Activated T-helper 1 cell treated with Interleukin-2 at 50 U/mL for 16 hours (primary cell): ENCODE measurements at regions not wholly inside any gene's neighbourhood (a gene's known extent, or its start where the extent isn't known, plus 50 kb on each side); places are given as distances from the start of the nearest gene placed in this dataset.
"Not testable (repeated sequence)": the region's sequence is repeated elsewhere in the genome, so short reads cannot be mapped to it uniquely, and the experiment has no call there.

Experiments used
- DNase-seq: peaks from one replicate; pipeline ENCODE4 v3.0.0-alpha.2; 2020; ENCODE audit warnings: low read depth

DNA sequence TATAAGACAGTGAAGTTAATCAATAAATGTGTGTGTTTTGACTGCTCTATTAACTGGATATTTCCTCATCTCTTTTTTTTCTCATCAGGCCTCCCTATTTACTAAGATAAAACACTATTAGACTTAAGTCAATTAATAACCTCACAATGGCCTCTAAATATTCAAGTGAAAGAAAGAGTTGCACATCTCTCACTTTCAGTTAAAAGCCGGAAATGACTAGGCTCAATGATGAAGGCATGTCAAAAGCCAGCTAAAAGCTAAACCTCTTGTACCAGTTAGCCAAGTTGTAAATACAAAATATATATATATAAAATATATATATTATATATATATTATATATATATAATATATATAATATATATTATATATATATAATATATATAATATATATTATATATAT lies 127.0 kb upstream of the MEOX2 start:
- no peak for DNase-seq

DNA sequence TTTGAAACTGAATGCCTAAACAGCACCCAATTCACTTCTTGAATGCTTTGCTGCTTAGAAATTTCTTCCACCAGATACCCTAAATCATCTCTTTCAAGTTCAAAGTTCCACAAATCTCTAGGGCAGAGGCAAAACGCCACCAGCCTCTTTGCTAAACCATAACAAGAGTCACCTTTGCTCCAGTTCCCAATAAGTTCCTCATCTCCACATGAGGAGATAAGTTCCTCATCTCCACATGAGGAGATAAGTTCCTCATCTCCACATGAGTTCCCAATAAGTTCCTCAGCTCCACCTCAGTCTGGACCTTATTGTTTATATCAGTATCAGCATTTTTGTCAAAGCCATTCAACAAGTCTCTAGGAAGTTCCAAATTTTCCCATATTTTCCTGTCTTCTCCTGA lies 123.9 kb upstream of the MEOX2 start:
- not testable (repeated sequence) for DNase-seq

DNA sequence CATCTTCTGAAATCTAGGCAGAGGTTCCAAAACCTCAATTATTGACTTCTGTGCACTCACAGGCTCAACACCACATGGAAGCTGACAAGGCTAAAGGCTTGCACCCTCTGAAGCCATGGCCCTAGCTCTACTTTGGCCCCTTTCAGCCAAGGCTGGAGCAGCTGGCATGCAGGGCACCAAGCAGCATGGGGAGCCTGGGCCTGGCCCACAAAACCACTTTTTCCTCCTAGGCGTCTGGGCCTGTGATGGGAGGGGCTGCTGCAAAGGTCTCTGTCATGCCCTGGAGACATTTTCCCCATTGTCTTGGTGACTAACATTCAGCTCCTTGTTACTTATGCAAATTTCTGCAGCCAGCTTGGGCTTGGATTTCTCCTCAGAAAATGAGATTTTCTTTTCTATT lies 123.5 kb upstream of the MEOX2 start:
- DNase-seq: not testable (repeated sequence)

DNA sequence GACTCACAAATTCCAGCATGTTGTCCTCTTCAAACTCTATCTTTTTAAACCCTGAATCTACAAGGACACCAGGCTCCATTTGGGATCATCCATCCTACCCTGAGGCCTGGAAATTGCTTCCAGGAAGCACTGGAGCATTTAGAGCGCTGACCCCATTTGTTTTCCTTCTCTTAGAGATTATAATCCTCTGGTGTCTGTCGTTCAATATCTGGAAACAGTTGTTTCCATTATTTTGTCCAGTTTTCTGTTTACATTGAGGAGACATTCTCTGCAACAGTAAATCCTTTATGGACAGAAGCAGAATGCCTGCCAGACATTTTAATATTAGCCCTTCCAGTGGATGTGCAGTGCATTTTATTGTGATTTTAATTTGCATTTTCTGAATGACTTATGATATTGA lies 119.4 kb upstream of the MEOX2 start:
- no peak for DNase-seq

DNA sequence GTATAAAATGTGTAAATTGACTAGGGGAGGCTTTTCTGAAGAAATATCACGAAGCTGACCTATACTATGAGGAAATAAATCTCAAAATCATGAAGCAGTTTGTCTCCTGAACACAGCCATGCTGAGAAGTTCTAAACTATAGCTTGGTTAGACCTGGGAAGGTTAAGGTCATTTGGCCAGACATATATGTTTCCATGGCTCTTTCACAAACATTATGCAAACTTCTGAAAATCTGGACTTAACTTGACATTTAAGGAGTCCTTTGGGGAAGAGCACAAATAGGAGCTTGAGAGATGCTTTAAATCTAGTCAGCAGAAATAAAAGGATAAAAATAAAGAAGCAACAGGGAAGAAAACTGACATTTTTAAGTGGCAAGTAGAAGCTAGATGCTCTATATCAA lies 115.9 kb upstream of the MEOX2 start:
- no peak for DNase-seq

DNA sequence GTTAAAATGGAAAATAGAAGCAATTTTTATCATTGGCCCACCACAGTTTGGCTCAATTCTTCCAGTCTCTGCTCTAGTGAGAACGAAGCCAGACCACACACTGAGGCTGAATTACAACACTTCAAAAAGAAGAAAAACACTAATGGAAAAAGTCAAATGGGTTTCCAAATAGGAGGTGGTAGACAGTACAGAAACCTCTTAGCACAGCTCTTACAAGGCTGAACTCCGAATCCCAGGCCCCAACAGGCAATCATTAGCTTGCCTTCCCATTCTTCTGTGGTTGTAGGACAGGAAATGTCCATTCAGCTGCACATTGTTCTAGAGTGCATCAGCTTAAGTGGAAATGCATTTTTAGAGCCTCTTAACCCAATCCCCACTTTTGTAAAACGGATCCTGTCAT lies 115.1 kb upstream of the MEOX2 start:
- no peak for DNase-seq

DNA sequence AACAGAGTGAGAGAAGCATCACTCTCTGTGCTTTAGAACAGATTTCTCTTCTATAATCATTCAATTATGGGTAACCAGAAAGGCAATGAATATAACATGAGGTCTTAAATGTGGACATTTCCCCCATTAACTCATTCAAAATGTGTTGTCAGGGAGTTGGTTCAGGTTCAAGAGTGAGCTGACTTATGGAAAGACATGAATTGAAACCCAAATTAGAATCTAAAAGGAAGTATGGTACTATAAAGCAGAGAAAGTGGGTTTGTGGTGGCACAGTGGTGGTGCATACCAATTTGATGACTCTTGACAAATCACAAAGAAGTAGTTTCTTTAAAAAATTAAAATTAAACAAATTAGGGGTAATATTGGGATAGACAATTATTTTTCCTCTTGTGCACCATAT lies 114.6 kb upstream of the MEOX2 start:
- DNase-seq: no peak

DNA sequence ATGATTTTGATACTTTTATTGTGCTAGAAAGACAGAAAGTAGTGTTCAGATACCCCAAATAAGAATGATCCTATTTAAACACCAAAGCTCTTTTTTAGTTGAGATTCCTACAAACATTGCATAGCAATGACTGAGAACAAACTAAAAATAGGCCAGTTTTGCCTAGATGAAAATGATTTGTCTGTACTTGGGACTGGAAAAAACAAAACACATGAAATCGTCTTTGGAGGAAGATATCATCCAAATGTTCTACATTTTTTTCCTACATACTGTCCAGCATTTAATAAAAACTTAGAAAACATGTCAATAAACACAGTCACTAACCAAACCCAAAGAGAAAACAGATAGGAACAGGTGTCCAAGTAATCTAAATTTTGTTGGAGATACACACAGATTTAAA lies 111.6 kb upstream of the MEOX2 start:
- no peak for DNase-seq

DNA sequence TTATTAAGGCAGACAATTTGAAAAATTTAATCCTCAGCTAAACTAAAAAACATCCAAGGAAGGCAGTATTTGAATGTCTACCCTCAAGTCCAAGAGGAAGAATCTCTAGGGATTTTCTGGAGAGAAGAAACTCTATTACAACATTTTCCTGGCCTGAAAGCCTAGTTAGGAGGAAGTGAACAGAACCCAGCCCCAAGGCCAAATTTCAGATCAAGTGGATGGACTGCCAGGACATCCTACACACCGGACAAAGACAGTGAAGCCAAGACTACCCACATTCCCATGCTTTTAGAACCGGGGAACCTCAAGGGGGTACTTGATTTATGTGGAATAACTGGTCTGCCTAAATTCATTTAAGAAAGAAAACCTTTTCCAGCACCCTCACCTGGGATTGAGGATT lies 108.9 kb upstream of the MEOX2 start:
- DNase-seq: no peak

DNA sequence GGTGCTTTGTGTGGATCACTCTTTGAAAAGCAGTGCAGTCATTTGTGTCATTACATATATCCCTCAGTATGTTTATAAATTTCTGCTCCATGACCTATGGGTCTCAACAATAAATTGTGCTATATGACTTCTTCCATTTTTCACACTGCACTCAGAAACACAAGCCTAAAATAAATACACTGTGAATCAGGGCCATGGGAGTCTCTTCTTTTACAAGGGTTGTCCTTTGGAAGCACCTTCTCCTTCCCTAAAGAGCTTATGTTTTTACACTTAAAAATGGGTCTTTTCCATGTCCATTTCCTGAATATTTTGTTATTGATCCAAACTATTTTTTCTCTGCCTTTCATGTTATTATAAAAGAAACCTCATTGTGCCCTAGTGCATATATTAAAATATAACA lies 108.3 kb upstream of the MEOX2 start:
- DNase-seq: no peak

DNA sequence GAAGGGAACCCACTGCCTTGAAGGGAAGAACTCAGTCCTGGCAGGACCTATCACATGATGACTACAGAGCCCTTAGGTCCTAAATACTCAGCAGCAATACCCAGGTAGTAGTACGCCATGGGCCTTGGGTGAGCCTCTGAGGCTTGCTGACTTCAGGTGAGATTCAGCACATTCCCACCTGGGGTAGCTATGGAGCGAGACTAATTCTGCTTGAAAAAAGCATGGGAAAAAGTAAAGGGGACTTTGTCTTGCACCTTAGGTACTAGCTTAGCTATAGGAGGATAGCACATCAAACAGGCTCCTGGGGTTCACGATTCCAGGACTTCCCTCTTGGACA lies 98.2 kb upstream of the MEOX2 start:
- DNase-seq: no peak

DNA sequence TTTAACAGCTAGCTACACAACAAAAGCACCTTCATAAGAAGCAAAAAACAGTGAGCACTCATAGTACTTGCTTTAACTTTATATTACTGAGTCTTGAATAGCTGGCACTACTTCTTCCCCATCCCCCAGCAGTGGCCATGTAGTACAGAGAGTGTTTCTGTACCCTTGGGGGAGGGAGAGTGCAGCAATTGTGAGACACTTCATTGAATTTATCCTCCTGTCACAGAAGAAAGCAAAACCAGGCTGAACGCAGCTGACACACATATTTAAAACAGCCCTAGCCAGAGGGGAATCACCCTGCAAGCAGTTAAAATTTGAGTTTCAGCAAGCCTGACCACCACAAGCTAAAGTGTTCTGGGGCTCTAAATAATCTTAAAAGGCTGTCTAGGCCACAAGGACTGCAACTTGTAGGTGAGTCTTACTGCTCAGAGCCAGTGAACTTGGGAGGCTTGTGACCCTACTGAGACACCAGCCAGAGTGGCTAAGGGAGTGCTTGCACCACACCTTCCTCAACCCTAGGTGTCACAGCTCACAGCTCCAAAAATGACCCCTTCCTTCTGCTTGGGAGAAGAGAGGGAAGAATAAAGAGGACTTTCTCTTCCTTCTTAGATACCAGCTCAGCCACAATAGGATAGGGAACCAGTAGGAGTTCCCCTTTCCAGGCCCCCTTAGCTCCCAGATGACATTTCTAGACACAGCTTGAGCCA lies 97.7 kb upstream of the MEOX2 start:
- no peak for DNase-seq

DNA sequence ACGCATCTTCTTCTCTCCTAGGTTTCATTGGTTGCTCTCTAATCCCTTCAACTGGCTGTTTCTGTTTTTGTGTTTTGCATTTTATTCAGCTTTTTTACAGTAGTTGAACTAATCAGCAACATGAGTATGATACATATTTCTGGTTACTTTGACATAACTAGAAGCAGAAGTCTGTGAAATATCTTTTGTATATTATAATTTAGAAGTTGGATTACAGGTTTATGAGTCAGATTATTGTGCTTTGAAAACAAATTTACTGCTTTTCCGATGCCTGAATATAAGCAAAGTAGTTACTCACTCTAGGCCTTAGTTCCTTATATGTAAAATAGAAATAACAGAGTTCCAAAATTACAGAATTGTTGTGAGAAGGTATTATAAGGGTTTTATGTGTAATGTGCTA lies 96.2 kb upstream of the MEOX2 start:
- DNase-seq: no peak

DNA sequence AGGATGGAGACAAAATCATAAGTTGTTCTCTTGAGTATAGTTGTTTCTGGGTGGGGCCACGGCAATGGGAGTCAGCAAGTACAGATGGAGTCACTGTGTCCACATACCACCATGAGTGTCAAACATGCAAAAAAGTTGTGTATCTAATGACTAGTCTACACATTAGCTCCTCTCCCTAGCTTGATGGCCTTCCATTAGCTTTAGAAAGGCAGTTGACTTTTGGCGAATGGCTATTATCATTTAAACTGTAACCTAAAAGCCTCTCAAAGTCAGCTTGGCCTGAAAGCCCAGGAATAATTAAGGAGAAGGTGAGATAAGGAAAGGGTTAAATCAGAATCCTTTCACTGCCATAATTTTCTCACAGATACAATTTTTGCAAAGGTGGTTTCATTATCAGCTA lies 95.5 kb upstream of the MEOX2 start:
- no peak for DNase-seq

DNA sequence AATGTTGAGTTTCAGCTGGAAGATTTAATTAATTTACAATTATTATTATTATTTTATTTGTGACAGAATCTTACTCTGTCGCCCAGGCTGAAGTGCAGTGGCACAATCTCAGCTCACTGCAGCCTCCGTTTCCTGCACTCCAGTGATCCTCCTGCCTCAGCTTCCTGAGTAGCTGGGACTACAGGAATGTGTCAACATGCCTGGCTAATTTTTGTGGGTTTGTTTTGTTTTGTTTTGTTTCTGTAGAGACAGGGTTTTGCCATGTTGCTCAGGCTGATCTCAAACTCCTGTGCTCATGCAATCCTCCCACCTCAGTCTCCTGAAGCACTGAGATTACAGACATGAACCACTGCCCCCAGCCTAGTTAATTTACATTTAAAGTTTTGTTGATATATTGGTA lies 93.8 kb upstream of the MEOX2 start:
- DNase-seq: no peak

DNA sequence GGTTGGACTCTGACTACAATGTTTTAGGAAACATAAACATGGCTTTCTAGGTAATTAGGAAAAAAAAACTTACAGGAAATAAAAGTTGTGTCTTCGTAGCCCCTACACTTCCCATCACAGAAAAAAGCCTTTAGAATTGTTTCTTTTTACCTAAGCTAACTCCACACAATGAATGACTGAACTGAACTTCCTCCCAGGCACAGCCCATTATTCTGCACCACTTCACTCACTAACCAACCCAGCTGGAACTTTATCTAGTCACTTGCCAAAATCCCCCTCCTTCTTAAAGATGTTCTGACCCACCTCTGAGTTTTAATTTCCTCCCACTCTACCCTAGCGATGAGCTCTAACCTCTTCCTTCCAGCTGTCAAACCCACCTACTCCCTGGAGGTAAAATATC lies 91.7 kb upstream of the MEOX2 start:
- no peak for DNase-seq

DNA sequence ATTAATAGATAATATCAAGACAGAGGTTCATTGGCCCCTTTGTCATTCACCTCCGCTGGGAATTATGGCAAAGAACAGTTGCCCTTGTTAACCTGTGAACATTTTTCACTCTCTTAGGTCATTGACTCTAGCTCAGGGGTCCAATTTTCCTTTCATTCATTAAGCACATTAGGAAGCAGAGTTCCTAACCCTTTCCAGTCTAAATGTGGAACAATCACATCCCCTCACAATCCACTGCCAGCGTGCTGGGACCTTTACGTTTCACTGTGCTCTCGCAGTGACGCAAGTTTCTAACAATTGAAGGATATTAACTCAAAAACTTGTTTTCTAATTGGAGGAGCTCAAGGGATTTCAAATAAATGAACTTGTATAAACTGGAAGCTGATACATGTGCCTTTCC lies 79.3 kb upstream of the MEOX2 start:
- no peak for DNase-seq

DNA sequence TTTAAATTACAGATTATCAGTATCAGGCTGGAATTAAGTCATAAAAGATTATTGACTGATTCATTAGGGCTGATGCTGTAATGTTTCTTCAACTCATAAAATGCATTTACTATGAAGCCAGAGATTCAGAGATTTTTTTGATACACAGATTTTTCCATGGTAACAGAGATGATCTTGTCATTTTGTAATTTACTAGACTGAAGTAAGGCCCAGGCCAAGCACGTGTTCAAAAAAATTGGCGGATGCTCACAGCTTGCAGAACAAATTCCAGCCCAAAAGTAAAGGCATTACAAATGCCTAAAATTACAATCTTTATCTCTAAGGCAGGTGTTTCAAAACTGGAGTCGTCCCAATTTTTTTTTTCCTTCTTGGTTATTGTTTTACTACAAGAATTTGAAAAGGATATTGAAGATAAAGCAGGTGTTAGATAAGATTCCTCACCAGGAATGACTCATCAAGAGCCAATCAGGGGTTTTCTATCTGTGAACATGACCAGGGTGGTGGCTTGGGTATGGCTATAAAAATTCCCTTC lies 78.4 kb upstream of the MEOX2 start:
- DNase-seq: no peak

DNA sequence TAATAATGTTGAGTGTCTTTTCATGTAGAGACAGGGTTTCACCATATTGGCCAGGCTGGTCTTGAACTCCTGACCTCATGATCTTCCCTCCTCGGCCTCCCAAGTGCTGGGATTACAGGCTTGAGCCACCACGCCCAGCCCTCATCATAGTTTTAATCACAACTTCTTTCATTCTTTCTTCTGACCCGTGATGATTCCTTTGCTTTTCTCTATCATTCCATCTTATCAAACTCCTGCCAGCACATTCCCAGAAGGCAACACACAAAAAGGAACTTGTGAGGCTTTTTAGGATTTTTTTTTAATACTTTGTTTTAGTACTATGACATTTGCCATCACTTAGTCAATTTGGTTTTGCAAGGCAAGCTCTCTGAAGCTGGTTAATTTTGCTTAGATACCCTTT lies 77.5 kb upstream of the MEOX2 start:
- DNase-seq: no peak

DNA sequence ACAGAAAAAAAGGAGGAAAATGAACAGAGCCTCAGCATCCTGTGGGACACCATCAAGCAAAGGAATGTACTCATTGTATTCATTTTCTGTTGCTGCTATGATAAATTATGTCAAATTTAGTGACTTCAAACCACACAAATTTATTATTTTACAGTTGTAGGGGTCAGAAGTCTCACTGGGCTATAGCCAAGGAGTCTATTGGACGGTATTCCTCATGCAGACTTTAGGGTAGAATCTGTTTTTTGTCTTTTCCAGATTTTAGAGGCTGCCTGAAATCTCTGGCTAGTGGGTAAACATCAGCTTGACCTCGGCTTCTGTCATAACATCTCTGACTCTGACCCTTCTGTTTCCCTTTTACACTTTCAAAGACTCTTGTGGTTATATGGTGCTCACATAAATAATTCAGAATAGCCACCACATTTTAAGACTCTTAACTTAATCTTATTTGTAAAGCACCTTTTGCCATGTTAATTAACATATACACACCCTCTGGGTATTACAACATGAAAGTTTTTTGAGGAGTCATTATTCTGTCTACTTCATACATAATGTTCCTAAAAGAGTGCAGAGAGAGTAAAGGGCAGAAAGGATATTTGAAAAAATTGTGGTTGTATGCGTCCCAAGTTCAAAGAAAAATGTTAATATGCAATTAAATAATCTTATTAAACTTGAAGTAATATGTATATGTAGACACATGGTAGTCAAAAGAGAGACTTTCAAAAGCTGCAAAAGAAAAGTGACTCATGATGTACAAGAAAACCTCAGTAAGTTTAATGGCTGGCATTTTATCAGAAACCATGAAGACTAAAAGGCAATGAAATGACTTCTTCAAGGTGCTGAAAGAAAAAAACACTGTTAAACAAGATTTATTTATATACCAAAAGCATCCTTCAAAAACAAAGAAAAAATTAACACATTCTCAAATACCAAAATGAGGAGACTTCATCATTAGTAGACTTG lies 70.8 kb upstream of the MEOX2 start:
- no peak for DNase-seq

DNA sequence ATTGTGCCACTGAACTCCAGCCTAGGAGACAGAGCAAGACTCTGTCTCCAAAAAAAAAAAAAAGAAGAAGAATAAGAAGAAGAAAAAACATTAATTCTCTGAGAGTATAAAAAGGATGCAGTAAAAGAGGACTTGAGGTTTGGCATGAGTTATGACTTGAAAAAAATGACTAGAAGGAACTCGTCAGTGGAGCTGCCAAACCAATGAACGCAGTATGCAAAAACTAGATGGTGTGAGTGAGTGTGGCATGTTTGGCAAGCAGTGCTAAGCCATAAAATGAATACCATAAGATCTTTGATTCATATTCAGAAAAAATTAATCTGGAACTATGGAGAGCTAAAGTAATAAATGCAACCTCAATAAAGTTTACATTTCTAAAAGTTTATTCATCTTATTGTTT lies 68.6 kb upstream of the MEOX2 start:
- no peak for DNase-seq

DNA sequence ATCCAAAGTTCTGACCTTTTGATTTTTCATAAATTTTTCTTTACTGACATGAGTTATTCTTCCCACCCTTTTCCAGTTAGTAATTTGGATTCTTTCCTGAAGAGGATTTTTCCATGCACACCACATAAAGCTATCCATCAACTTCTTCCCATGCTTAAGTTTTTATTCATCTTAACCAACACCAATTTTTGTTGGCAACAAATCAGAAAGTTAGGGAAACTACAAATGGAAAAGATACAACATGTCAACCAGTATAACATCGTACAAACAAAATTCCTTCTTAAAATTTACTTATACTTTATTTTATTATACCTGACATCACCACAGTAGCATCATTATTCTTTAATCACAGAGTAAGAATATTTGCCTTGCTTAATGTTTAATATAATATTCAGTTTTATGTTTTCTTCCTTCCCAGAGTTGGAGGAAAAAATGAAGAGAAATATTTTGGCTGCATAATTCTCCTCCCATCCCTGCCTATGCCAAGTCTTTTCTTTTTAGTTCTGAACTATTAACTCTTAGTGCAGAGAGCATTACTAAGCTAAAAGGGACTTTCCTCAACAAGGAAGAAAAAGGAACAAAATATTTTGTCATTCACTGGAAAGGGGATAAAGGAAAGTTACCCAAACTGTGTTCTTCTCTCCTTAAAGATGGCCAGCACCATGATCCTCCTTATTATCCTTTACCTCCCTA lies 67.5 kb upstream of the MEOX2 start:
- DNase-seq: no peak

DNA sequence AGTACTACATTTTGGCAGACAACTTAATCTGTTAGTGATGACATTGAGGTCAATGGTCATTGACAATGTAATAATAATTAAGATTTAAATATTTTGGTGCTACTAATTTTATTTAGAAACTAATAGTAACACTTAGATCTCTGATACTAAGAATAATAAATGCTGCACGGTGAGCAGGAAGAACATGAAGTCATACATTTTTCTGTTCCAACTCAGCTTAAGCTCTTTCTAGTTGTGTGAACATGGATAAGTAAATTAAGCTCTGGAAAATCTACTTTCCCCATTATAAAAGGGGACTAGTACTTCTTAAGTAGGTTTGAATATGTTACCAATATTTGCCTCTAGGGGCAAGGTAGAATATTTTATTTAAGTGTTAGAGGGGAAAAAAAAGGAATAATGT lies 65.9 kb upstream of the MEOX2 start:
- DNase-seq: no peak
